ENCODE measurements at regions not wholly inside any gene's neighbourhood (a gene's known extent, or its start where the extent isn't known, plus 50 kb on each side); places are given as distances from the start of the nearest gene placed in this dataset.

- TF ChIP-seq ZNF462 (CRISPR knock-in tag; IDR thresholded peaks at IDR 0.05) (no peak), ZNF331 (CRISPR knock-in tag; IDR thresholded peaks at IDR 0.05; ENCODE audit: low read depth) (no peak), STAT1 (IDR thresholded peaks at IDR 0.05; ENCODE audit: unreplicated experiment) (no peak), CREB1 (CRISPR knock-in tag; IDR thresholded peaks at IDR 0.05; ENCODE audit: low read depth) (no peak), CTCF (conservative IDR thresholded peaks at IDR 0.05; ENCODE audit: low read depth in 2 of 2) (no peak), ZNF114 (CRISPR knock-in tag; IDR thresholded peaks at IDR 0.05) (no peak), EZH2 (IDR thresholded peaks at IDR 0.05; ENCODE audit: low read depth, unreplicated experiment) (no peak), EZH2phosphoT487 (IDR thresholded peaks at IDR 0.05; ENCODE audit: unreplicated experiment) (no peak), POLR2AphosphoS5 (IDR thresholded peaks at IDR 0.05; ENCODE audit: low read depth) (no peak)
Measured at GRCh38 chr2:160984426-160985077, 175.7 kb upstream of the TANK start (continued).
